ENCODE measurements at regions not wholly inside any gene's neighbourhood (a gene's known extent, or its start where the extent isn't known, plus 50 kb on each side); places are given as distances from the start of the nearest gene placed in this dataset.

- TF ChIP-seq CTCF (IDR thresholded peaks at IDR 0.05) (no peak), POLR2A (IDR thresholded peaks at IDR 0.05) (no peak)
These were observed 153.1 kb upstream of the FGGY start for GRCh38 chr1:59143811-59144210.
